Sigmoid colon (tissue), 4 donors: ENCODE measurements at regions not wholly inside any gene's neighbourhood (a gene's known extent, or its start where the extent isn't known, plus 50 kb on each side); places are given as distances from the start of the nearest gene placed in this dataset.

Experiments
- EP300 ChIP-seq, 4 donors: sonication (generic); formaldehyde crosslinking; IDR thresholded peaks; one replicate each; pipeline ENCODE4 v1.6.1; 2017; ENCODE audit warnings: antibody characterized with exemption in 4 of 4
- POLR2A ChIP-seq, 2 donors: fragments of 450-650 bp; IDR thresholded peaks; one replicate each; pipeline ENCODE4 v1.6.1; 2016; ENCODE audit warnings: antibody characterized with exemption in 2 of 2, mild to moderate bottlenecking in 2 of 2, moderate library complexity in 2 of 2
- POLR2AphosphoS5 ChIP-seq, 4 donors: sonication (generic); formaldehyde crosslinking; IDR thresholded peaks; one replicate each; pipeline ENCODE4 v1.6.1; 2017; ENCODE audit warnings: antibody characterized with exemption in 4 of 4
- TF ChIP-seq, protein P1 (sequence below), 4 experiments: fragments of 450-650 bp in 3 of 4; fragments of 200-600 bp in 1 of 4; IDR thresholded peaks; one replicate each; pipeline ENCODE4 v1.5.1; 2016 to 2019; ENCODE audit warnings: antibody characterized with exemption in 4 of 4, mild to moderate bottlenecking in 3 of 4, moderate library complexity in 2 of 4

DNA sequence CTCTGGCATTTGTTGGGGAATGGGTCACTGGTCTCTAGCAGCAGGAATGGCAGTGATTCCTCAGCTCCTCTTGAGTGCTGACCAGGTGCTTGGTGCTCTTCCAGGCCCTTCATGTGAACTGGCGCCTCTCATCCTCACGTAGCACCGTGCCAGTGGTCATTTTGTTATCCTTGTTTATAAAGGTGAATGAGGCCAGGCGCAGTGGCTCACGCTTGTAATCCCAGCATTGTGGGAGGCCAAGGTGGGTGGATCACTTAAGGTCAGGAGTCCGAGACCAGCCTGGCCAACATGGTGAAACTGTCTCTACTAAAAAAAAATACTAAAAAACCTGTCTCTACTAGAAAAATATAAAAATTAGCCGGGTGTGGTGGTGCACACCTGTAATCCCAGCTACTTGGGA lies 301.3 kb downstream of the QKI start:
- TF ChIP-seq, protein P1, sequence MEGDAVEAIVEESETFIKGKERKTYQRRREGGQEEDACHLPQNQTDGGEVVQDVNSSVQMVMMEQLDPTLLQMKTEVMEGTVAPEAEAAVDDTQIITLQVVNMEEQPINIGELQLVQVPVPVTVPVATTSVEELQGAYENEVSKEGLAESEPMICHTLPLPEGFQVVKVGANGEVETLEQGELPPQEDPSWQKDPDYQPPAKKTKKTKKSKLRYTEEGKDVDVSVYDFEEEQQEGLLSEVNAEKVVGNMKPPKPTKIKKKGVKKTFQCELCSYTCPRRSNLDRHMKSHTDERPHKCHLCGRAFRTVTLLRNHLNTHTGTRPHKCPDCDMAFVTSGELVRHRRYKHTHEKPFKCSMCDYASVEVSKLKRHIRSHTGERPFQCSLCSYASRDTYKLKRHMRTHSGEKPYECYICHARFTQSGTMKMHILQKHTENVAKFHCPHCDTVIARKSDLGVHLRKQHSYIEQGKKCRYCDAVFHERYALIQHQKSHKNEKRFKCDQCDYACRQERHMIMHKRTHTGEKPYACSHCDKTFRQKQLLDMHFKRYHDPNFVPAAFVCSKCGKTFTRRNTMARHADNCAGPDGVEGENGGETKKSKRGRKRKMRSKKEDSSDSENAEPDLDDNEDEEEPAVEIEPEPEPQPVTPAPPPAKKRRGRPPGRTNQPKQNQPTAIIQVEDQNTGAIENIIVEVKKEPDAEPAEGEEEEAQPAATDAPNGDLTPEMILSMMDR (IDR thresholded peaks at IDR 0.05) = no peak
- TF ChIP-seq EP300 (IDR thresholded peaks at IDR 0.05) (no peak), POLR2A (IDR thresholded peaks at IDR 0.05) (no peak), POLR2AphosphoS5 (IDR thresholded peaks at IDR 0.05) (no peak)
